HepG2 (cell line): ENCODE measurements at regions not wholly inside any gene's neighbourhood (a gene's known extent, or its start where the extent isn't known, plus 50 kb on each side); places are given as distances from the start of the nearest gene placed in this dataset.
A peak's percentile ranks its signal among the peaks of the same experiment; 100 is the strongest.

Source experiments
- ARID3A ChIP-seq: IDR thresholded peaks from 2 replicates; pipeline ENCODE4 v1.6.1; 2012; ENCODE audit warnings: low read depth, low read length, improper control_type of control experiment
- CEBPB ChIP-seq: IDR thresholded peaks from 2 replicates; pipeline ENCODE4 v1.6.1; 2011; ENCODE audit warnings: low read depth, low read length, improper control_type of control experiment, borderline replicate concordance
- CHD2 ChIP-seq: IDR thresholded peaks from 2 replicates; pipeline ENCODE4 v1.6.1; 2011; ENCODE audit warnings: low read depth, low read length, improper control_type of control experiment
- ELF3 ChIP-seq: IDR thresholded peaks from 2 replicates; pipeline ENCODE4 v1.6.1; 2016; ENCODE audit warnings: missing genetic modification reagents, missing compliant biosample characterization
- ESRRA ChIP-seq: sonication (generic); formaldehyde crosslinking; IDR thresholded peaks from 2 replicates; pipeline ENCODE4 v1.5.1; 2020; ENCODE audit warnings: mild to moderate bottlenecking, low read depth, missing genetic modification reagents
- KDM5B ChIP-seq: sonication (generic); formaldehyde crosslinking; IDR thresholded peaks from 2 replicates; pipeline ENCODE4 v1.4.0; 2020; ENCODE audit warnings: missing genetic modification reagents, mild to moderate bottlenecking, borderline replicate concordance
- MIER2 ChIP-seq: IDR thresholded peaks from 2 replicates; pipeline ENCODE4 v1.6.1; 2016; ENCODE audit warnings: missing biosample characterization, missing genetic modification reagents
- NR2F6 ChIP-seq, 2 experiments: IDR thresholded peaks; 2 replicates each; pipeline ENCODE4 v1.6.1; 2016; ENCODE audit warnings: antibody characterized with exemption in 1 of 2, mild to moderate bottlenecking in 1 of 2
- PITX1 ChIP-seq: sonication (generic); formaldehyde crosslinking; IDR thresholded peaks from 2 replicates; pipeline ENCODE4 v1.5.1; 2020; ENCODE audit warnings: mild to moderate bottlenecking, missing genetic modification reagents
- PRDM15 ChIP-seq: sonication (generic); formaldehyde crosslinking; IDR thresholded peaks from 2 replicates; pipeline ENCODE4 v1.4.0; 2020; ENCODE audit warnings: missing genetic modification reagents
- SOX5 ChIP-seq: IDR thresholded peaks from 2 replicates; pipeline ENCODE4 v1.6.1; 2016; ENCODE audit warnings: borderline replicate concordance
- SP4 ChIP-seq: sonication (generic); formaldehyde crosslinking; IDR thresholded peaks from 2 replicates; pipeline ENCODE4 v1.8.1; 2023; ENCODE audit warnings: mild to moderate bottlenecking, missing genetic modification reagents
- TEF ChIP-seq: sonication (generic); formaldehyde crosslinking; IDR thresholded peaks from 2 replicates; pipeline ENCODE4 v1.5.0; 2020; ENCODE audit warnings: missing genetic modification reagents
- ZBTB49 ChIP-seq: sonication (generic); formaldehyde crosslinking; IDR thresholded peaks from 2 replicates; pipeline ENCODE4 v1.4.0; 2020; ENCODE audit warnings: missing genetic modification reagents, borderline replicate concordance
- ZNF33B ChIP-seq: sonication (generic); formaldehyde crosslinking; IDR thresholded peaks from 2 replicates; pipeline ENCODE4 v1.5.1; 2020; ENCODE audit warnings: mild to moderate bottlenecking, missing genetic modification reagents
- ZNF550 ChIP-seq: sonication (generic); formaldehyde crosslinking; IDR thresholded peaks from 2 replicates; pipeline ENCODE4 v1.4.0; 2020; ENCODE audit warnings: mild to moderate bottlenecking, missing genetic modification reagents, borderline replicate concordance
- ZNF574 ChIP-seq: sonication (generic); formaldehyde crosslinking; IDR thresholded peaks from 2 replicates; pipeline ENCODE4 v1.4.0; 2020; ENCODE audit warnings: missing genetic modification reagents

- TF ChIP-seq ZNF574 (CRISPR knock-in tag) (0 out of 2 replicates have a peak, but pooled peaks have one; percentile 21), TEF (CRISPR knock-in tag) (no peak), ESRRA (peak; percentile 100), ELF3 (CRISPR knock-in tag) (0 out of 2 replicates have a peak, but pooled peaks have one; percentile 28), PRDM15 (no peak), KDM5B (no peak), ZNF33B (CRISPR knock-in tag) (0 out of 2 replicates have a peak, but pooled peaks have one; percentile 43), NR2F6 (IDR thresholded peaks at IDR 0.05) (0 out of 2 replicates have a peak, but pooled peaks have one; percentile 21), NR2F6 (CRISPR knock-in tag; IDR thresholded peaks at IDR 0.05) (peak; percentile 55; the same call in 1 of the 2 replicates), ARID3A (no peak), SOX5 (CRISPR knock-in tag) (peak; percentile 43; the same call in 1 of the 2 replicates), CEBPB (0 out of 2 replicates have a peak, but pooled peaks have one; percentile 12), ZNF550 (CRISPR knock-in tag) (no peak), MIER2 (CRISPR knock-in tag) (0 out of 2 replicates have a peak, but pooled peaks have one; percentile 65), SP4 (CRISPR knock-in tag) (peak; percentile 45; the same call in 1 of the 2 replicates), PITX1 (CRISPR knock-in tag) (peak; percentile 20; the same call in 1 of the 2 replicates), ZBTB49 (CRISPR knock-in tag) (0 out of 2 replicates have a peak, but pooled peaks have one; percentile 46), CHD2 (no peak)
Observed at GRCh38 chr2:16756831-16757644, 91.4 kb upstream of the CYRIA start (continued).
